ENCODE measurements at regions not wholly inside any gene's neighbourhood (a gene's known extent, or its start where the extent isn't known, plus 50 kb on each side); places are given as distances from the start of the nearest gene placed in this dataset.

DNA sequence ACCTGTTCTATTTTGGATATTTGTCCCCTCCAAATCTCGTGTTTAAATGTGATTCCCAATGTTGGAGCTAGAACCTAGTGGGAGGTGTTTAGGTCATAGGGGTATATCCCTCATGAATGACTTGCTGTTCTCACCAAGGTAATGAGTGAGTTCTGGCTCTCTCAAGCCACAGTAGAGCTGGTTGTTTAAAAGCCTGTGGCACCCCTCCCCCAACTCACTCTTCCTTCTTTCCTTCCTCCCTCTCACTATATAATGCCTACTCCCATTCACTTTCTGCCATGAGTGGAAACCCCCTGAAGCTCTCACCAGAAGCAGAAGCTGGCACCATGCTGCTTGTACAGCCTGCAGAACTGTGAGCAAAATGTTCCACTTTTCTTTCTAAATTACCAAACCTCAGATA lies 341.1 kb downstream of the SI start:
- TF ChIP-seq CTCF (IDR thresholded peaks at IDR 0.05) (no peak), POLR2A (IDR thresholded peaks at IDR 0.05) (no peak)
